H9 (cell line): ENCODE measurements at regions not wholly inside any gene's neighbourhood (a gene's known extent, or its start where the extent isn't known, plus 50 kb on each side); places are given as distances from the start of the nearest gene placed in this dataset.

Source experiments
- DNase-seq: peaks from one replicate; pipeline ENCODE4 v3.0.0-alpha.2; 2017
- H2AFZ ChIP-seq: one replicate; pipeline ENCODE4 v1.6.1; 2013; ENCODE audit warnings: mild to moderate bottlenecking, low read length, control low read depth, moderate library complexity
- H2AK5ac ChIP-seq: 2 replicates; pipeline ENCODE4 v1.6.1; 2013; ENCODE audit warnings: low read length, control low read depth, mixed read lengths; ENCODE audit not compliant: insufficient read length
- H2BK120ac ChIP-seq: one replicate; pipeline ENCODE4 v1.6.1; 2013; ENCODE audit warnings: low read depth, mild to moderate bottlenecking, low read length, control low read depth, inconsistent platforms; ENCODE audit not compliant: poor library complexity, severe bottlenecking
- H2BK12ac ChIP-seq: 2 replicates; pipeline ENCODE4 v1.6.1; 2013; ENCODE audit warnings: low read length, control low read depth, mixed read lengths, low read depth; ENCODE audit not compliant: insufficient read length
- H2BK15ac ChIP-seq: 2 replicates; pipeline ENCODE4 v1.6.1; 2013; ENCODE audit warnings: low read depth, low read length, control low read depth
- H2BK20ac ChIP-seq: one replicate; pipeline ENCODE4 v1.6.1; 2013; ENCODE audit warnings: low read depth, mild to moderate bottlenecking, low read length, control low read depth, inconsistent platforms; ENCODE audit not compliant: poor library complexity, severe bottlenecking
- H2BK5ac ChIP-seq: 2 replicates; pipeline ENCODE4 v1.6.1; 2013; ENCODE audit warnings: low read length, control low read depth, mixed read lengths; ENCODE audit not compliant: insufficient read length
- H3K14ac ChIP-seq: 2 replicates; pipeline ENCODE4 v1.6.1; 2013; ENCODE audit warnings: low read length, control low read depth; ENCODE audit not compliant: insufficient read depth
- H3K18ac ChIP-seq: 2 replicates; pipeline ENCODE4 v1.6.1; 2013; ENCODE audit warnings: low read depth, mild to moderate bottlenecking, mixed read lengths, low read length, control low read depth; ENCODE audit not compliant: insufficient read length
- H3K23ac ChIP-seq: 2 replicates; pipeline ENCODE4 v1.6.1; 2013; ENCODE audit warnings: low read length, control low read depth, mixed read lengths, low read depth; ENCODE audit not compliant: insufficient read length
- H3K23me2 ChIP-seq: 2 replicates; pipeline ENCODE4 v1.6.1; 2013; ENCODE audit warnings: low read depth, mild to moderate bottlenecking, mixed read lengths, low read length, control low read depth; ENCODE audit not compliant: insufficient read length, poor library complexity, severe bottlenecking
- H3K27ac ChIP-seq: 2 replicates; pipeline ENCODE4 v1.5.1; 2013; ENCODE audit warnings: low read length, control low read depth, mixed read lengths, low read depth; ENCODE audit not compliant: insufficient read length
- H3K27me3 ChIP-seq: 2 replicates; pipeline ENCODE4 v1.6.1; 2013; ENCODE audit warnings: low read length, control low read depth, inconsistent platforms; ENCODE audit not compliant: insufficient read depth
- H3K4ac ChIP-seq: 2 replicates; pipeline ENCODE4 v1.6.1; 2013; ENCODE audit warnings: low read depth, mild to moderate bottlenecking, control low read depth, inconsistent platforms, low read length, moderate library complexity
- H3K4me1 ChIP-seq: 2 replicates; pipeline ENCODE4 v1.6.1; 2013; ENCODE audit warnings: low read length, control low read depth, inconsistent platforms; ENCODE audit not compliant: insufficient read depth
- H3K4me2 ChIP-seq: 2 replicates; pipeline ENCODE4 v1.6.1; 2013; ENCODE audit warnings: low read length, control low read depth, mixed read lengths; ENCODE audit not compliant: insufficient read length, insufficient read depth
- H3K56ac ChIP-seq: 2 replicates; pipeline ENCODE4 v1.6.1; 2013; ENCODE audit warnings: low read depth, mild to moderate bottlenecking, mixed read lengths, low read length, control low read depth; ENCODE audit not compliant: insufficient read length
- H3K79me1 ChIP-seq: 2 replicates; pipeline ENCODE4 v1.6.1; 2013; ENCODE audit warnings: low read depth, mild to moderate bottlenecking, moderate library complexity, low read length, control low read depth, inconsistent platforms; ENCODE audit not compliant: insufficient read depth, poor library complexity, severe bottlenecking
- H3K79me2 ChIP-seq: 2 replicates; pipeline ENCODE4 v1.6.1; 2013; ENCODE audit warnings: low read length, control low read depth, inconsistent platforms; ENCODE audit not compliant: insufficient read depth
- H3K9ac ChIP-seq: 2 replicates; pipeline ENCODE4 v1.6.1; 2013; ENCODE audit warnings: low read length, control low read depth, mixed read lengths; ENCODE audit not compliant: insufficient read length; ENCODE audit errors: extremely low read depth
- H3K9me3 ChIP-seq: one replicate; pipeline ENCODE4 v1.6.1; 2013; ENCODE audit warnings: low read depth, low read length, inconsistent platforms; ENCODE audit not compliant: control insufficient read depth
- H3T11ph ChIP-seq: one replicate; pipeline ENCODE4 v1.6.1; 2013; ENCODE audit warnings: mild to moderate bottlenecking, low read length, control low read depth, inconsistent platforms
- H4K20me1 ChIP-seq: one replicate; pipeline ENCODE4 v1.6.1; 2013; ENCODE audit not compliant: control insufficient read depth, insufficient read length, insufficient read depth
- H4K5ac ChIP-seq: 2 replicates; pipeline ENCODE4 v1.6.1; 2013; ENCODE audit warnings: low read depth, mild to moderate bottlenecking, mixed read lengths, low read length, control low read depth; ENCODE audit not compliant: insufficient read length
- H4K8ac ChIP-seq: replicated peaks from 2 replicates; pipeline ENCODE4 v1.6.1; 2013; ENCODE audit warnings: low read length, control low read depth, mixed read lengths, low read depth; ENCODE audit not compliant: insufficient read length
- H4K91ac ChIP-seq: 2 replicates; pipeline ENCODE4 v1.6.1; 2013; ENCODE audit warnings: low read depth, mild to moderate bottlenecking, moderate library complexity, mixed read lengths, low read length, control low read depth; ENCODE audit not compliant: insufficient read length
- H3K27ac Mint-ChIP-seq, 3 experiments: 2 replicates in 2 of 3; 3 replicates in 1 of 3; pipeline ENCODE4 v1.8.0; 2020 to 2021; ENCODE audit warnings: mixed read lengths in 3 of 3, mild to moderate bottlenecking in 1 of 3, moderate library complexity in 1 of 3
- H3K27me3 Mint-ChIP-seq: 2 replicates; pipeline ENCODE4 v1.8.0; 2021; ENCODE audit warnings: low read depth, mild to moderate bottlenecking, moderate library complexity, mixed read lengths
- H3K36me3 Mint-ChIP-seq, 3 experiments: 2 replicates in 2 of 3; 3 replicates in 1 of 3; pipeline ENCODE4 v1.8.0; 2020 to 2021; ENCODE audit warnings: low read depth in 3 of 3, mixed read lengths in 3 of 3; ENCODE audit not compliant: insufficient read depth in 1 of 3
- H3K4me1 Mint-ChIP-seq, 2 experiments: 2 replicates each; pipeline ENCODE4 v1.8.0; 2020; ENCODE audit warnings: mixed read lengths in 2 of 2
- H3K4me3 Mint-ChIP-seq, 2 experiments: 2 replicates in 1 of 2; 3 replicates in 1 of 2; pipeline ENCODE4 v1.8.0; 2020 to 2021; ENCODE audit warnings: mild to moderate bottlenecking in 2 of 2, mixed read lengths in 2 of 2, moderate library complexity in 1 of 2
- H3K9me3 Mint-ChIP-seq, 2 experiments: 2 replicates in 1 of 2; 3 replicates in 1 of 2; pipeline ENCODE4 v1.8.0; 2020; ENCODE audit warnings: mild to moderate bottlenecking in 2 of 2, mixed read lengths in 2 of 2, moderate library complexity in 1 of 2
- WGBS: extraction: QIAGEN DNeasy Blood & Tissue Kit; methylation state at CpG from one replicate; pipeline ENCODE4 v1.1.7; 2013; ENCODE audit warnings: missing lambda C conversion rate, low lambda C conversion rate, mixed read lengths; ENCODE audit not compliant: insufficient read length; ENCODE audit errors: extremely low coverage; 5-methylcytosine and 5-hydroxymethylcytosine counted together
- TF ChIP-seq, protein P1 (sequence below): fragments of 200-600 bp; sonication (generic); conservative IDR thresholded peaks from 3 replicates; pipeline ENCODE4 v1.8.0; 2021; ENCODE audit warnings: antibody characterized with exemption, mild to moderate bottlenecking

DNA sequence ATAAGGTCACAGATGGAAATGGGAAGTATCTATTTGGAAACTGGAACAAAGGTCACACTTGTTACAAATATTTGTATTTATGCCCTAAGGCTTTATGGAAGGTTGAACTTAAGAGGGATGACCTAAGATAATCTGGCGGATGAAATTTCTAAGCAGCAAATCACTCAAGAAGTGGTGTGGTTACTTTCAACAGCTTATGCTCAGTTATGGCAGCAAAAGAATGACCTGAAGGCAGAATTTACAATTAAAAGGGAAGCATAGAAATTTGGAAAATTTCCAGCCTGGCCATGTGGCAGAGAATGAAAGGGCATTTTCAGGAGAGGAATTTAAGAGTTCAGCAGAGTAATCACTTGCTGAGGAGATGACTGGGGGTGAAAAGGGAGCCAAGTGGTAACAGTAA, 95.8 kb upstream of the TNS3 start:
- H3K27me3 ChIP-seq, result no peaks in the 10 kb centered on the region
- H2BK120ac ChIP-seq, result no peak overlapping the region
- no peak overlapping the region for H2BK12ac ChIP-seq
- no peak overlapping the region for H3K23ac ChIP-seq
- H4K91ac ChIP-seq, result no peak overlapping the region
- H4K20me1 ChIP-seq, result no peaks in the 10 kb centered on the region
- no peak overlapping the region for H2AFZ ChIP-seq
- H3K27me3 Mint-ChIP-seq, result peaks cover 1% of the 10 kb centered on the region
- H3K4ac ChIP-seq, result no peak overlapping the region
- H3K9ac ChIP-seq, result no peak overlapping the region
- H3K18ac ChIP-seq, result no peak overlapping the region
- no peak overlapping the region for H3K27ac ChIP-seq
- H3K14ac ChIP-seq, result no peak overlapping the region
- no peaks in the 10 kb centered on the region for H3K23me2 ChIP-seq
- no peak overlapping the region; a peak in 1 of 7 replicates for H3K27ac Mint-ChIP-seq
- no peak overlapping the region for H2AK5ac ChIP-seq
- H3K36me3 Mint-ChIP-seq, result peaks cover 3 to 16% (median 4%) of the 10 kb centered on the region in 3 experiments; a peak in 5 of 7 replicates
- no peak overlapping the region for H3T11ph ChIP-seq
- peaks cover 38 to 50% of the 10 kb centered on the region in 2 experiments for H3K4me1 Mint-ChIP-seq
- TF ChIP-seq, protein P1, sequence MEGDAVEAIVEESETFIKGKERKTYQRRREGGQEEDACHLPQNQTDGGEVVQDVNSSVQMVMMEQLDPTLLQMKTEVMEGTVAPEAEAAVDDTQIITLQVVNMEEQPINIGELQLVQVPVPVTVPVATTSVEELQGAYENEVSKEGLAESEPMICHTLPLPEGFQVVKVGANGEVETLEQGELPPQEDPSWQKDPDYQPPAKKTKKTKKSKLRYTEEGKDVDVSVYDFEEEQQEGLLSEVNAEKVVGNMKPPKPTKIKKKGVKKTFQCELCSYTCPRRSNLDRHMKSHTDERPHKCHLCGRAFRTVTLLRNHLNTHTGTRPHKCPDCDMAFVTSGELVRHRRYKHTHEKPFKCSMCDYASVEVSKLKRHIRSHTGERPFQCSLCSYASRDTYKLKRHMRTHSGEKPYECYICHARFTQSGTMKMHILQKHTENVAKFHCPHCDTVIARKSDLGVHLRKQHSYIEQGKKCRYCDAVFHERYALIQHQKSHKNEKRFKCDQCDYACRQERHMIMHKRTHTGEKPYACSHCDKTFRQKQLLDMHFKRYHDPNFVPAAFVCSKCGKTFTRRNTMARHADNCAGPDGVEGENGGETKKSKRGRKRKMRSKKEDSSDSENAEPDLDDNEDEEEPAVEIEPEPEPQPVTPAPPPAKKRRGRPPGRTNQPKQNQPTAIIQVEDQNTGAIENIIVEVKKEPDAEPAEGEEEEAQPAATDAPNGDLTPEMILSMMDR, result no peak
- no peak overlapping the region for H3K4me3 Mint-ChIP-seq
- no peak overlapping the region for H3K56ac ChIP-seq
- H3K9me3 Mint-ChIP-seq, result peaks cover 12 to 13% of the 10 kb centered on the region in 2 experiments; a peak in 4 of 5 replicates
- no peaks in the 10 kb centered on the region for H3K79me2 ChIP-seq
- H3K4me1 ChIP-seq, result peaks cover 16% of the 10 kb centered on the region
- H3K79me1 ChIP-seq, result no peaks in the 10 kb centered on the region
- H4K5ac ChIP-seq, result no peak overlapping the region
- H2BK20ac ChIP-seq, result no peak overlapping the region
- no peak overlapping the region for H4K8ac ChIP-seq
- no peak overlapping the region for H2BK15ac ChIP-seq
- no CpG with 5 or more reads among the region's 1 CpG for WGBS
- no peak for DNase-seq
- no peak overlapping the region for H3K4me2 ChIP-seq
- H2BK5ac ChIP-seq, result no peak overlapping the region
- no peaks in the 10 kb centered on the region for H3K9me3 ChIP-seq
